ENCODE measurements at regions not wholly inside any gene's neighbourhood (a gene's known extent, or its start where the extent isn't known, plus 50 kb on each side); places are given as distances from the start of the nearest gene placed in this dataset.
"Not testable (repeated sequence)": the region's sequence is repeated elsewhere in the genome, so short reads cannot be mapped to it uniquely, and the experiment has no call there.

DNA sequence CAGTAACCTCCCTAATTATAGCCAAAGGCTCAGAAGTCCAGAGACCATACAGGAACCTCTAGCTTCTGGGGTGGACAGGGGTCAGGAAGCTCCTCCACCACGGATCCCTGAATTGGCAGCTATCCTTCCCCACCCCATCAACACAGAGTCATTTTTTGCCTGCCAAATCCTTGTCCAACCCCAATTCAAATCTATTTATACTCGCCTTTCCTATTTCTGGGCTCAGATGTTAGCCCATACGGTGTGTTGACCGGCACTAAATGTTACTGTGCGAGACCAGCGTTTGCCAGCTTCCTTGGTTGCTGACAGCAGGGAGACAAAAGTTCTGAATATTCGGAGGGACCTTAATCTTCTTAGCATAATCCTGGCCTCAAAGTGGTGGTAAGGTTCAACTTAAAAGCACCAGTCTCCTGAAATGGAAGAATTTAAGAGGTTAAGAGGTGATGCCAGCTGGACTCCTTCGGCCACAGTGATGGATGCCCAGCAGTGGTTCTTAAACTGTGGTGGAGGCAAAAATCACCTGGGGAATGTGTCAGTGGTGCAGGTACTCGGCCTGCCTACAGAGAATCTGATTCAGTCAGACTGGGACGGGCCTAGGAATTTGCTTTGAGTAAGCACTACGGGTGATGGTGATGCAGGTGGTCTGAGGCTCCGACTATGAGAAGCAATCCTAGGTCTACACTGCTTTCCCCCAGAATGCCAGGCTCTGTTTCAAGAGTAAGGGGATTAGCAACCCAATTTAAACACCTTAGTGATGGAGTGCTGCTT, 204.8 kb upstream of the MEF2C start:
- DNase-seq: no peak

- DNase-seq: no peak
These were observed 204.1 kb upstream of the MEF2C start for GRCh38 chr5:89087128-89087527.

DNA sequence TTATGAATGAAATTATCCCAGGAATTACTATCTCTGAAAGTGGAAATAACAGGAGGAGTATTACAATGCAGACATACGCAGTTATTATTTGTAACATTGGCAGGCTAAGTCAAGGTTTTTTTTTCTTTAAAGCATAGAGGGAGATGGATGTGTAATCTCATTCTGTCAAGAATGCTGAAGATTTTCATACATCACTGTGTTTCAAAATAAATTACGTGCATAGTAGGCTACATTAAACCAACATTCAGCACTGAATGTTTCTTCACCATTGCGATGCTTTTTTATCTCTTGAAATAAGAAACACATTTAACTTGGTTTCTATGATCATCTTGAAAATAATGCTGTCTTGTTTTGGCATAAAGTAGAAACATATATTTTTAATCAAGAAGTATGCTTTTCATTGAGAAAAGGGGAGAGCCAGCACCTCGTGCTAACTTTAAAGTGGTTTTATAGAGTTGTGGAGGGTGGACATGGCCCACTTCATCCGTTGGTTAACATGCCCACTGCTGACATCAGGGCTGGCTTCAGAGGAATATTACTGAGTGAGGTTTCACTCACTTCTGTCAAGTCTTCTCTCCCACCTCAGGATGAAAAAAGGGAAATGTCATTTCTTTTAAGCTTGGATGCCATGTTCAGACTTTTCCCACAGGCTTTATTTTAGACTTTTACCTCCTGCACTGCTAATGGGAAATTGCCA, 203.6 kb upstream of the MEF2C start:
- DNase-seq: no peak

DNA sequence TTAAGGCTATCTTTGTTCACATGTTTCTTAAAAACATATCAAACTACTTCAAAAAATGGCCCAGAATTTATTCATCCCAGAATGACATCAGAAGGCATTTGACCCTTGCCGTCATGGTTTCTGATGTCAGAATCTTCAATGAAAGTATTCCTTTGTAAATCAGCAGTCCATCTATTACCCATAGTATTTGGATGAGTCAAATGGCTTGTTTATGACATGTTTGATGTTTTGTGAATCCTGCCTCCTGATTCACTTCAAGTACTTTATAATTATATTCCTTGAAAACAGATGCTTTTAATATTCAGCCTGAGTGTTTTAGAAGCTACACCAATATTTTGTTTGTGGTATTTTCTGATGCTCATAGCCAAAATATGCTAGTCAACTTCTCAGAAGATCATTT, 200.8 kb upstream of the MEF2C start:
- DNase-seq: no peak

- no peak for DNase-seq
These were observed 198.4 kb upstream of the MEF2C start for GRCh38 chr5:89081360-89081759.

- no peak for DNase-seq
These were observed 197.6 kb upstream of the MEF2C start for GRCh38 chr5:89080467-89081116.

- no peak for DNase-seq
These were observed 190.1 kb upstream of the MEF2C start for GRCh38 chr5:89072842-89073672.

- DNase-seq: no peak
These were observed 189.0 kb upstream of the MEF2C start for GRCh38 chr5:89071941-89072331.

DNA sequence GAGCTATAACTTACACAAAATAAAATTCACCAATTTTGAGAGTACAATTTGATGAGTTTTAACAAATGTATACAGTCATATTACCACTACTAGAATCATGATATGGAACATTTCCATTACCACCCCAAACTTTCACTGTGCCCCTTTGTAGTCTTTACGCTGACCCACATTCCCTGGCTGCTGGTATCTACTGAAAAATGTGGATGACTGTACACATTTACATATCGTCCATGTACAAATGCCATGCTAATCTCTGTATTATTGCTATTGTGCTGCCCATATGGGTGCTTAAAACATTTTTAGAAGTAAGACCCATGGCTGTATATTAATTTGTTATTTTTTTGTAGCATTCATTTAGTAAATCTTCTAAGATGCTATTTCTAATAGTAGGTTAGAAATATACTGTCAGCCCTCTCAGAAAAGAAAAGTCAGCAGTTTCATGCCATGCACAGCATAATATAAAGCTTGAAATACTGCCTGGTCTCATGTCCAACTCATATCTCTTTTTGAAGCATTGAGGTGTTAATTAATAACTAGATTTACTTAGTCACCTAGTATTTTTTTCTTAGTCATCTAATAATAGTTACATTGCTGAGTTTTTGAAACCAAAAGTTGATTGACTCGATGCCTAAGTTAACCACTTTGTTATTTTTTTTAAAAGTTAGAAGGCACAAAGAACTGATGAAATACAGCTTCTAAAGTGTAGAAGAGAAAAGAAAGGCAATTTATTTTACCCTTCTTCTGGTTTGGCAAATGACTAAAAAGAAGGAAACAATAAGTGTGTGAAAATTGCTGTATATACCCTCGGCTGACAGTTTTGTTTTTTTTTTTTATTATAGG, 188.3 kb upstream of the MEF2C start:
- DNase-seq: no peak

DNA sequence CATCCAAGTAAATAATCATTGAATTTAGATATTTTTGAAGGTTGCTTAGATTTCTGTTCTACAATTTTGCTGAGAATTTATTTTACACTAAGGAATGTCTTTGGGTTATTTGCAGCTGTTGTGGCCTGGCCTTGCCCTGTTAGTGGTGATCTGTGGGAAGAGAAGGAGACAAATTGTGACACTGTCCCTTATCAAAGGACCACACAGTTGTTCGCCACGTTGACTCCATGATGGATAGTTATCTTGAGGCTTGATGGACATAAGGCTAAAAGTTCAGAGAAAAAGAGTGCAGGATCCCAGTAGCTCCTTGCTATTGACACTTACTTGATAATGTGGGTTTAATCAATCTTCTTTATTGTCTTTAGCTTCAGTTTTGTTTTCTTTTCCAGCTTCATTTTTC, 186.6 kb upstream of the MEF2C start:
- no peak for DNase-seq

DNA sequence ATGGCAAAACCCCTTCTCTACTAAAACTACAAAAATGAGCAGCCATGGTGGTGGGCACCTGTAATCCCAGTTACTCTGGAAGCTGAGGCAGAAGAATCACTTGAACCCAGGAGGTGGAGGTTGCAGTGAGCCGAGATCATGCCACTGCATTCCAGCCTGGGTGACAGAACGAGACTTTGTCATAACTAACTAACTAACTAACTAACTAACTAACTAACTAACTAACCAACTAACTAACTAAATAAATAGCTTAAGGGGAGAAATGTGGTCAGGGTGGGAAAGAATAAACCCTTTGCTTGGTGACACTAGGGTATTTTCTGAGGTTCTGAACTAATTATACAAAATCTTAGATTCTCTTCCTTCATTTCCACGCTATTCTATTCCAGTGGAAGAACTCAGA, 184.4 kb upstream of the MEF2C start:
- no peak for DNase-seq

DNA sequence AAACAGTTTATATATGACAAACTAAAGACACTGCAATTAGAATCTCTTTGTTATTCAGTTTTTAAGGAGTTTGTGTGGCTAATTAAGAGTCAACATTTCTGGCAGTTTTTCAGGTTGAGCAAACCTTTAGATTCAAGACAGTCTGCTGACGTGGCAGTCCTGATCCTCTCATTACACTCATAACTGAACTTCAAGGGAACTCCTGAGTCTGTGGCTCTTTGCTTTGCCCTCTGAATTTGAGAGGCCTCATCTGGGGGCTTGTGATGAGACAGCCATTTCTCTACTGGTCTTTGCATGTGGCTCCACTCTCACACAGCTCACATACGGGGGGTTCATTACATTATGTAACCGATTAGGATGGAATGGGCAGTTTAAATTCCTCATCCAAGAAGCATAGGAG, 182.9 kb upstream of the MEF2C start:
- DNase-seq: no peak

DNA sequence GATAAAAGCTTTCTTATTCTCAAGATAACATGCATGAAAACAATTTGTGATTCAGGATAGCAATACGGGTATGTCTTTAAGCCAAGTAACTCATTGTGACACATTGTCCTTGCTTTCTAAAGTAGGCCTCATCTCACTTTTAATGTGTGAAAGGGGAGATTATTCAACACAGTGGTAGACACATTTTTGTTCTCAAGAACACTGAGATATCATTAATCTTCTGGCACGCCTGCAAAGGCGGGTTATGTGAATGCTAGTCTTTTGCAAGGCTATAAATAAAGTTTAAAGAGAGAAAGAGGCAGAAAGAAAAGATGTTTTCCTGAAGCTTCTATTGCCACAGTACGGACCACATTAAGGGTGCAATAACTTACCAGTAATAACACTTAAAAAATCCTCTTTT, 181.8 kb upstream of the MEF2C start:
- DNase-seq: no peak

DNA sequence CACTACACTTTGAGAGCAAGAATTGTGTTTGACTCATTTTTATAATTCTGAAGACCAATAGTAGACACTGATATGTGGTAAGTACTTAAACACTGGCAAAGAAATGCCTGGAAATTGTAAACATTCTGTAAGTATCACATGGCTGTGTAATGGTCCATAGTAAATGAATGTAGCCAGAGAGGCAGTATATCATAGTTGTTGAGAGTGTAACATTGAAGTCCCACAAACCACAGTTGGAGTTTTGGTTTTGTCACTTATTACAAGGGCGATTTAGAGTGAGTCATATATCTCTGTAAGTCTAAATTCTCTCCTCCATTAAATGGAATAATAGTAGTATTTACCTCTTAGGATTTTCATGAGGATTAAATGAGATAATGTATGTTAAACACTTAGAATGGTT, 181.1 kb upstream of the MEF2C start:
- no peak for DNase-seq

GRCh38 chr5:89060768-89061167, 177.8 kb upstream of the MEF2C start:
- no peak for DNase-seq

- no peak for DNase-seq
These were observed 176.3 kb upstream of the MEF2C start for GRCh38 chr5:89059274-89059673.

DNA sequence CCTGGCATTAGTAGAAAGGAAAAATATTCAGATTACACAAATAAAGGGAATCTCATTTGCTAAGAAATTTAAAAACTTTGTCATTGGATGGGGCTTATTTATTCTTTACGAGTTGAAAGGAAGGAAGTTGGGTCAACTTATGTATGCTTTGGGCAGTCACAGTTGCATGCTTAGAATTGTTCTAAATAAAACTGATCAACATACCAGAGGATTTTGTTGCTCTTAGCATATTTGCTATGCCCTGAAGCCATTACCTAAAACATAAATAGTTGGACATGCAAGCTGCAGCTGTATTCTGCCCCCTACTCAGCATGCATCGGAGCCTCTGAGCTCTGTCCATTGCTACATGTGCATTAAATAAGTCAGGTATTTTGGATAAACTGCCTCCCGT, 172.7 kb upstream of the MEF2C start:
- no peak for DNase-seq

DNA sequence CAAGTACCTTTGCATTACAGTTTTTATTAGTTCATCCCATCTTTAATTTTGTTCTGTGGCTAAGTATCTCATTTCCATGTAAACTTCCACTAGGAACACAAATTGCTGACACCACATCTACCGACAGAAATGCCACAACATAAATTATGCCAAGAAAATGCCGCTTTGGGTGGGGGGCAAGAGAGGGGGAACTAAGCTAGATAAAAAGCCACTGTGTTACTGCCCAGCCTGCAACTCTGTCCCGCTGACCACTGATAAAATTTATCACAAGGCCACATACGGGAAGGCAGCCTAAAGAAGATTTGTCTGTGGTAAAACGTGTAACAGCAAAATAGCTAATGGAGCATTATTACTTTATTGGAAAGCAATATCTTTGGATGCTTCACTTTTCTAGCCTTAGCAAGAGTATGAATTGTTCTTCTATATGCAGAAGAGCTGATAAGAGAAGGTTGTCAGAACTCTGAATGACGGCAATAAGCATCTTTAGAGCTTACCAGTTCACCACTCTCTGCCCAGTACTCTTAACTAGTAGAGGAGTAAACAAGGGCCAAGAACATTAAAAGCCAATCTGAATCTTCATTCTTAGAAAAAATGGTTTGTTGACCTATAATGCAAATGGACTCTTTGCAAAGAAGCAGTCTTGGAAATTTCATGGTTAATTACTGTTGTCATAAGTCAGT, 172.2 kb upstream of the MEF2C start:
- no peak for DNase-seq

GRCh38 chr5:89053547-89053946, 170.6 kb upstream of the MEF2C start:
- no peak for DNase-seq

DNA sequence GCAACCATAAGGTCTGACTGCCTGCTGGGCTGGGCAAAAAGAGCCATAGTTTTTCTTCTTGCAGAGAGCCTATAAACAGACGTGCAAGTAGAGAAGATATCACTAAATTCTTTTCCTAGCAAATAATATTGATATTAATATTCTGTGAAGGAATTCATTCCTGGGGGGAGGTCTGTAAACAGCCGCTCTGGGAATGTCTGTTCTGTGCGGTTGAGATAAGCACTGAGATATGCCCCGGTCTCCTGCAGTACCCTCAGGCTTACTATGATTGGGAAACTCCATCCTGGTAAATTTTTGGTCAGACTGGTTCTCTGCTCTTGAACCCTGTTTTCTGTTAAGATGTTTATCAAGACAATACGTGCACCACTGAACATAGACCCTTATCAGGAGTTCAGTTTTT, 167.1 kb upstream of the MEF2C start:
- DNase-seq: not testable (repeated sequence)

- DNase-seq: no peak
These were observed 164.6 kb upstream of the MEF2C start for GRCh38 chr5:89047571-89047970.

DNA sequence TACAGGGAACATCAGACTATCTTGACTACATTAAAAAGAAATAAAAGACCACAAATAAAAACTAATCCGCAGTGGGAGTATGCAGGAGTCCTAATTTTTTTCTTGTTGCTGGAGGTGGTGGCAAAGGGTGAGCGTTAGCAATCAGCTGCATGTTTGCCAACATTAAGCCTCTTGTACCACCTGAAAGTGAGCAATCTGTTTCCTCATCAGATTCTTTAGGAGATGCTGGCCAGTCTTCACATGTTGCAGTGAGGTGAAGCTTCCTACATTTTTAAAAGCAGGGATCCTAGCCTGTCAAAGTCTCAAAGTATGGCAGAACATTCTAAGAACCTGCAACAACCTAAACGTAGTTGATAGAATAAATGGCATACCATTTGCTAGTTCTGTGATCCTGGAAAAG, 162.2 kb upstream of the MEF2C start:
- no peak for DNase-seq

Measured in activated naive CD4-positive, alpha-beta T cell (primary cell).